ENCODE measurements at regions not wholly inside any gene's neighbourhood (a gene's known extent, or its start where the extent isn't known, plus 50 kb on each side); places are given as distances from the start of the nearest gene placed in this dataset.

GRCh38 chr3:462851-463250 is 266.3 kb downstream of the CHL1 start:
- TF ChIP-seq FOXK2 (IDR thresholded peaks at IDR 0.05) (no peak), NAIF1 (CRISPR knock-in tag; IDR thresholded peaks at IDR 0.05; ENCODE audit: borderline replicate concordance) (no peak), RFXANK (CRISPR knock-in tag; IDR thresholded peaks at IDR 0.05) (no peak), FOXM1 (CRISPR knock-in tag; IDR thresholded peaks at IDR 0.05) (no peak), ZNF121 (CRISPR knock-in tag; IDR thresholded peaks at IDR 0.05) (no peak), PRMT3 (CRISPR knock-in tag; IDR thresholded peaks at IDR 0.05; ENCODE audit: borderline replicate concordance, low read depth) (no peak), NONO (IDR thresholded peaks at IDR 0.05) (no peak), NONO (CRISPR knock-in tag; conservative IDR thresholded peaks at IDR 0.05) (no peak), ZBTB1 (CRISPR knock-in tag; IDR thresholded peaks at IDR 0.05; ENCODE audit: borderline replicate concordance) (no peak)
- Histone ChIP-seq H3K36me3 (replicated peaks in 1 of 2; ENCODE audit: control insufficient read depth in 1 of 2, insufficient read depth in 2 of 2, low read length in 2 of 2) (no peaks in the 10 kb centered on the region), H3K27ac (ENCODE audit: extremely low read length, insufficient read depth, low read length) (no peak overlapping the region), H3K4me2 (ENCODE audit: low read depth, low read length) (no peak overlapping the region), H2AFZ (ENCODE audit: low read length) (no peak overlapping the region), H3K9ac (ENCODE audit: insufficient read depth, low read depth, low read length) (no peak overlapping the region), H3K9me3 (ENCODE audit: low read length) (peaks cover 49% of the 10 kb centered on the region), H3K79me2 (ENCODE audit: insufficient read depth, low read length) (no peaks in the 10 kb centered on the region), H4K20me1 (ENCODE audit: insufficient read depth, low read length) (no peaks in the 10 kb centered on the region), H3K4me1 (ENCODE audit: insufficient read depth, low read length) (no peaks in the 10 kb centered on the region), H3K27me3 (ENCODE audit: control insufficient read depth in 1 of 2, insufficient read depth in 2 of 2, low read length in 2 of 2) (no peaks in the 10 kb centered on the region), H3K4me3 (replicated peaks in 1 of 3; ENCODE audit: insufficient read depth in 1 of 3, low read depth in 2 of 3, low read length in 3 of 3) (no peak overlapping the region)
- in situ Hi-C loops (cut with HindIII; ENCODE audit: extremely low pct_ligation_motif_present, low pct_unique_long_range_greater_than_20kb): no loop called here
- CTCF ChIA-PET (ENCODE audit: low intra/inter-chr PET ratio, low total read pairs): no interaction called here
- WGBS (ENCODE audit: low lambda C conversion rate): 0% methylated on average over 4 of the region's 4 CpGs
- ATAC-seq (no peak), DNase-seq (ENCODE audit: low spot score) (no peak), FAIRE-seq (no peak)
- intact Hi-C loops (cut with micrococcal nuclease; ENCODE audit: unreplicated experiment): no loop called here
- no TSS peak for BruUV-seq (replicated peaks)
- POLR2A ChIA-PET: no interaction called here

GRCh38 chr3:463252-464192 is 267.0 kb downstream of the CHL1 start:
- no peaks in the 10 kb centered on the region for H3K36me3 ChIP-seq (replicated peaks in 1 of 2; ENCODE audit: control insufficient read depth in 1 of 2, insufficient read depth in 2 of 2, low read length in 2 of 2)
- ATAC-seq (no peak), FAIRE-seq (no peak), DNase-seq (ENCODE audit: low spot score) (no peak)
- no peaks in the 10 kb centered on the region for H4K20me1 ChIP-seq (ENCODE audit: insufficient read depth, low read length)
- no peak for TF ChIP-seq MAX (IDR thresholded peaks at IDR 0.05)
- no peak for TF ChIP-seq JARID2 (CRISPR knock-in tag; IDR thresholded peaks at IDR 0.05; ENCODE audit: insufficient replicate concordance)
- 0 out of 4 replicates have a peak, but pooled peaks of 1 of the 2 experiments have one; percentile 0 for TF ChIP-seq MAFK (conservative IDR thresholded peaks at IDR 0.05 in 1 of 2, IDR thresholded peaks at IDR 0.05 in 1 of 2; ENCODE audit: low read length in 2 of 2)
- TF ChIP-seq HMGXB4 (CRISPR knock-in tag; IDR thresholded peaks at IDR 0.05; ENCODE audit: borderline replicate concordance in 1 of 2, low read depth in 1 of 2): no peak
- no peak for TF ChIP-seq HNRNPUL1 (IDR thresholded peaks at IDR 0.05; ENCODE audit: low read depth, low read length)
- no peak for TF ChIP-seq KDM6A (CRISPR knock-in tag; IDR thresholded peaks at IDR 0.05; ENCODE audit: low read depth)
- BruUV-seq (replicated peaks): no TSS peak
- intact Hi-C loops (cut with micrococcal nuclease; ENCODE audit: unreplicated experiment): no loop called here
- in situ Hi-C loops (cut with HindIII; ENCODE audit: extremely low pct_ligation_motif_present, low pct_unique_long_range_greater_than_20kb): no loop called here
- H3K4me2 ChIP-seq (ENCODE audit: low read depth, low read length): no peak overlapping the region
- WGBS (ENCODE audit: low lambda C conversion rate): 14% methylated on average over 7 of the region's 7 CpGs
- H3K4me1 ChIP-seq (ENCODE audit: insufficient read depth, low read length): no peaks in the 10 kb centered on the region
- H3K9me3 ChIP-seq (ENCODE audit: low read length): peaks cover 48% of the 10 kb centered on the region
- no peak overlapping the region for H3K9ac ChIP-seq (ENCODE audit: insufficient read depth, low read depth, low read length)
- no peak overlapping the region for H3K27ac ChIP-seq (ENCODE audit: extremely low read length, insufficient read depth, low read length)
- no peaks in the 10 kb centered on the region for H3K79me2 ChIP-seq (ENCODE audit: insufficient read depth, low read length)
- H3K27me3 ChIP-seq (ENCODE audit: control insufficient read depth in 1 of 2, insufficient read depth in 2 of 2, low read length in 2 of 2): no peaks in the 10 kb centered on the region
- POLR2A ChIA-PET: no interaction called here
- H3K4me3 ChIP-seq (replicated peaks in 1 of 3; ENCODE audit: insufficient read depth in 1 of 3, low read depth in 2 of 3, low read length in 3 of 3): no peak overlapping the region
- H2AFZ ChIP-seq (ENCODE audit: low read length): no peak overlapping the region
- CTCF ChIA-PET (ENCODE audit: low intra/inter-chr PET ratio, low total read pairs): no interaction called here

All from HepG2 (cell line).